ENCODE measurements at regions not wholly inside any gene's neighbourhood (a gene's known extent, or its start where the extent isn't known, plus 50 kb on each side); places are given as distances from the start of the nearest gene placed in this dataset.

GRCh38 chr3:69474186-69474585, 88.3 kb upstream of the FRMD4B start:
- no peaks in the 10 kb centered on the region for H3K36me3 ChIP-seq
- no peak overlapping the region for H3K27ac ChIP-seq
- no peaks in the 10 kb centered on the region for H3K4me1 ChIP-seq (replicated peaks)
- H3K27me3 ChIP-seq (replicated peaks; ENCODE audit: insufficient read depth): no peaks in the 10 kb centered on the region
- no peak for TF ChIP-seq POLR2AphosphoS5 (IDR thresholded peaks at IDR 0.05)
- no peak for TF ChIP-seq CTCF (IDR thresholded peaks at IDR 0.05)
- no peak for TF ChIP-seq POLR2A (IDR thresholded peaks at IDR 0.05)
- H3K4me3 ChIP-seq: no peak overlapping the region
- no peaks in the 10 kb centered on the region for H3K9me3 ChIP-seq
- intact Hi-C loops (cut with DNase I): no loop called here
- no peak for DNase-seq (ENCODE audit: low spot score)
- 96% methylated on average over 1 of the region's 1 CpG for WGBS

GRCh38 chr3:69472093-69472492, 86.2 kb upstream of the FRMD4B start:
- 94% methylated on average over 1 of the region's 1 CpG for WGBS
- intact Hi-C loops (cut with DNase I): no loop called here
- H3K9me3 ChIP-seq: no peaks in the 10 kb centered on the region
- no peak overlapping the region for H3K27ac ChIP-seq
- no peaks in the 10 kb centered on the region for H3K4me1 ChIP-seq (replicated peaks)
- no peak for DNase-seq (ENCODE audit: low spot score)
- H3K4me3 ChIP-seq: no peak overlapping the region
- no peaks in the 10 kb centered on the region for H3K27me3 ChIP-seq (replicated peaks; ENCODE audit: insufficient read depth)
- no peak for TF ChIP-seq CTCF (IDR thresholded peaks at IDR 0.05)
- no peaks in the 10 kb centered on the region for H3K36me3 ChIP-seq

GRCh38 chr3:69463531-69463930, 77.6 kb upstream of the FRMD4B start:
- Histone ChIP-seq H3K36me3 (no peaks in the 10 kb centered on the region), H3K4me1 (replicated peaks) (no peaks in the 10 kb centered on the region), H3K4me3 (no peak overlapping the region), H3K27me3 (replicated peaks; ENCODE audit: insufficient read depth) (no peaks in the 10 kb centered on the region), H3K27ac (no peak overlapping the region), H3K9me3 (no peaks in the 10 kb centered on the region)
- no peak for DNase-seq (ENCODE audit: low spot score)
- 96% methylated on average over 1 of the region's 1 CpG for WGBS
- intact Hi-C loops (cut with DNase I): no loop called here
- no peak for TF ChIP-seq POLR2A (IDR thresholded peaks at IDR 0.05)
- no peak for TF ChIP-seq CTCF (IDR thresholded peaks at IDR 0.05)
- no peak for TF ChIP-seq POLR2AphosphoS5 (IDR thresholded peaks at IDR 0.05)

GRCh38 chr3:69462826-69463100, 76.9 kb upstream of the FRMD4B start:
- TF ChIP-seq POLR2A (IDR thresholded peaks at IDR 0.05) (no peak), POLR2AphosphoS5 (IDR thresholded peaks at IDR 0.05) (no peak), CTCF (IDR thresholded peaks at IDR 0.05) (no peak)
- Histone ChIP-seq H3K27me3 (replicated peaks; ENCODE audit: insufficient read depth) (no peaks in the 10 kb centered on the region), H3K4me3 (no peak overlapping the region), H3K27ac (no peak overlapping the region), H3K4me1 (replicated peaks) (no peaks in the 10 kb centered on the region), H3K9me3 (no peaks in the 10 kb centered on the region), H3K36me3 (no peaks in the 10 kb centered on the region)
- intact Hi-C loops (cut with DNase I): no loop called here
- no peak for DNase-seq (ENCODE audit: low spot score)

- TF ChIP-seq POLR2AphosphoS5 (IDR thresholded peaks at IDR 0.05) (no peak), POLR2A (IDR thresholded peaks at IDR 0.05) (no peak)
- no peak for DNase-seq (ENCODE audit: low spot score)
- Histone ChIP-seq H3K27ac (no peak overlapping the region), H3K9me3 (no peaks in the 10 kb centered on the region), H3K4me1 (replicated peaks) (no peaks in the 10 kb centered on the region), H3K36me3 (no peaks in the 10 kb centered on the region), H3K4me3 (no peak overlapping the region), H3K27me3 (replicated peaks; ENCODE audit: insufficient read depth) (no peaks in the 10 kb centered on the region)
- 74% methylated on average over 6 of the region's 6 CpGs for WGBS
- intact Hi-C loops (cut with DNase I): no loop called here
Measured at GRCh38 chr3:69462022-69462825, 76.3 kb upstream of the FRMD4B start.
